ENCODE measurements at regions not wholly inside any gene's neighbourhood (a gene's known extent, or its start where the extent isn't known, plus 50 kb on each side); places are given as distances from the start of the nearest gene placed in this dataset.
A peak's percentile ranks its signal among the peaks of the same experiment; 100 is the strongest.

DNA sequence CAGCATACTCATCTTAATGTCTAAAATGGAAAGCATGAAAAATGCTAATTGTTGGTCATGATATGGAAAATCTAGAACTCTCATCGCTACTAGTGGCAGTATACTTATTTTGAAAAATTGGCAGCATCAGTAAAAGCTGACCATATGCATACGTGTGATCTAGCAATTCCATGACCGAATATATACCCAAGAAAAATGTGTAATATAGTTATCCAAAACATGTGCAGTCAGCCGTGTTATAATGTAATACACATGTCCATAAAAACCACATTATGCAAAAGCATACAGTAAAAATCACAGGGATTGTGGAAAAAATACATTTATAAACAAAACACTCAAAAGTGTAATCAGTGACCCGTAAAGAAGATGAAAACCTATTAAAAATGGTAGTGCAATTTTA, 439.0 kb downstream of the SH2D4B start:
- FAIRE-seq: no peak
- intact Hi-C loops (cut with micrococcal nuclease; ENCODE audit: unreplicated experiment) (no loop called here), in situ Hi-C loops (cut with HindIII; ENCODE audit: extremely low pct_ligation_motif_present, low pct_unique_long_range_greater_than_20kb) (no loop called here)
- Histone ChIP-seq H2AFZ (ENCODE audit: low read length) (no peak overlapping the region), H3K9me3 (ENCODE audit: low read length) (no peaks in the 10 kb centered on the region), H3K36me3 (replicated peaks in 1 of 2; ENCODE audit: control insufficient read depth in 1 of 2, insufficient read depth in 2 of 2, low read length in 2 of 2) (no peaks in the 10 kb centered on the region), H3K27me3 (ENCODE audit: control insufficient read depth in 1 of 2, insufficient read depth in 2 of 2, low read length in 2 of 2) (no peaks in the 10 kb centered on the region), H3K4me1 (ENCODE audit: insufficient read depth, low read length) (no peaks in the 10 kb centered on the region), H4K20me1 (ENCODE audit: insufficient read depth, low read length) (no peaks in the 10 kb centered on the region), H3K27ac (ENCODE audit: extremely low read length, insufficient read depth, low read length) (no peak overlapping the region), H3K9ac (ENCODE audit: insufficient read depth, low read depth, low read length) (no peak overlapping the region), H3K4me2 (ENCODE audit: low read depth, low read length) (no peak overlapping the region), H3K79me2 (ENCODE audit: insufficient read depth, low read length) (no peaks in the 10 kb centered on the region), H3K4me3 (replicated peaks in 1 of 3; ENCODE audit: insufficient read depth in 1 of 3, low read depth in 2 of 3, low read length in 3 of 3) (no peak overlapping the region)
- ChIA-PET CTCF (ENCODE audit: low intra/inter-chr PET ratio, low total read pairs) (no interaction called here), POLR2A (no interaction called here)
- no peak for ATAC-seq
- TF ChIP-seq TGIF2 (CRISPR knock-in tag; IDR thresholded peaks at IDR 0.05) (no peak), DMAP1 (CRISPR knock-in tag; IDR thresholded peaks at IDR 0.05) (no peak), SP4 (CRISPR knock-in tag; IDR thresholded peaks at IDR 0.05) (no peak), ZNF672 (CRISPR knock-in tag; IDR thresholded peaks at IDR 0.05) (no peak)
- TF ChIP-seq, protein P1, sequence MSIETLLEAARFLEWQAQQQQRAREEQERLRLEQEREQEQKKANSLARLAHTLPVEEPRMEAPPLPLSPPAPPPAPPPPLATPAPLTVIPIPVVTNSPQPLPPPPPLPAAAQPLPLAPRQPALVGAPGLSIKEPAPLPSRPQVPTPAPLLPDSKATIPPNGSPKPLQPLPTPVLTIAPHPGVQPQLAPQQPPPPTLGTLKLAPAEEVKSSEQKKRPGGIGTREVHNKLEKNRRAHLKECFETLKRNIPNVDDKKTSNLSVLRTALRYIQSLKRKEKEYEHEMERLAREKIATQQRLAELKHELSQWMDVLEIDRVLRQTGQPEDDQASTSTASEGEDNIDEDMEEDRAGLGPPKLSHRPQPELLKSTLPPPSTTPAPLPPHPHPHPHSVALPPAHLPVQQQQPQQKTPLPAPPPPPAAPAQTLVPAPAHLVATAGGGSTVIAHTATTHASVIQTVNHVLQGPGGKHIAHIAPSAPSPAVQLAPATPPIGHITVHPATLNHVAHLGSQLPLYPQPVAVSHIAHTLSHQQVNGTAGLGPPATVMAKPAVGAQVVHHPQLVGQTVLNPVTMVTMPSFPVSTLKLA (IDR thresholded peaks at IDR 0.05): peak; percentile 60; the same call in 1 of the 2 replicates
- no peak for DNase-seq (ENCODE audit: low spot score)
- BruUV-seq (replicated peaks): no TSS peak
- WGBS (ENCODE audit: low lambda C conversion rate): 16% methylated on average over 5 of the region's 5 CpGs

DNA sequence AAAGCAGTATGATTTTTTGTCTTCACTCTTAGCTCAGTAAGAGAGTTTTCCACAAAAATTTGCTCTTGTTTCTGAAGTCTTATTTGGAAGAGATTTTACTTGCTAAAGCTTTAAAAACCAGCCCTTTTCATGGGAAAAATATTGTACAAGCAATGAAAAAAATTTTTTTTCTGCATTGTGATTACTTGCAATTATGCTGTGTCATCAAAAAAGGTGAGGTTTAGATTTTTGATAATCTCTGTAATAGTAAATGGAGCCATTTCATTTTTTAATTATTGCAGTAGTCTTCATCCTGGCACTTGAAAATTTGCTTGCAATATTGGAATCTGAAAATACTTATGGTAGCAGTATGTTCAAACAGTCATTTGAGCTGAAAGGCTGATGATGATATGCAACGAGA, 447.4 kb downstream of the SH2D4B start:
- TF ChIP-seq MAFK (conservative IDR thresholded peaks at IDR 0.05 in 1 of 2, IDR thresholded peaks at IDR 0.05 in 1 of 2; ENCODE audit: low read length in 2 of 2) (peak; percentile 96 to 99), MBD4 (IDR thresholded peaks at IDR 0.05; ENCODE audit: borderline replicate concordance, low read length) (no peak), MAFF (IDR thresholded peaks at IDR 0.05; ENCODE audit: low read depth, low read length) (peak; percentile 98)
- TF ChIP-seq, protein P2, sequence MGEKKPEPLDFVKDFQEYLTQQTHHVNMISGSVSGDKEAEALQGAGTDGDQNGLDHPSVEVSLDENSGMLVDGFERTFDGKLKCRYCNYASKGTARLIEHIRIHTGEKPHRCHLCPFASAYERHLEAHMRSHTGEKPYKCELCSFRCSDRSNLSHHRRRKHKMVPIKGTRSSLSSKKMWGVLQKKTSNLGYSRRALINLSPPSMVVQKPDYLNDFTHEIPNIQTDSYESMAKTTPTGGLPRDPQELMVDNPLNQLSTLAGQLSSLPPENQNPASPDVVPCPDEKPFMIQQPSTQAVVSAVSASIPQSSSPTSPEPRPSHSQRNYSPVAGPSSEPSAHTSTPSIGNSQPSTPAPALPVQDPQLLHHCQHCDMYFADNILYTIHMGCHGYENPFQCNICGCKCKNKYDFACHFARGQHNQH (CRISPR knock-in tag; IDR thresholded peaks at IDR 0.05): no peak
- Histone ChIP-seq H3K27ac (ENCODE audit: extremely low read length, insufficient read depth, low read length) (no peak overlapping the region), H3K36me3 (replicated peaks in 1 of 2; ENCODE audit: control insufficient read depth in 1 of 2, insufficient read depth in 2 of 2, low read length in 2 of 2) (no peaks in the 10 kb centered on the region), H2AFZ (ENCODE audit: low read length) (no peak overlapping the region), H3K9me3 (ENCODE audit: low read length) (no peaks in the 10 kb centered on the region), H4K20me1 (ENCODE audit: insufficient read depth, low read length) (no peaks in the 10 kb centered on the region), H3K4me1 (ENCODE audit: insufficient read depth, low read length) (no peaks in the 10 kb centered on the region), H3K79me2 (ENCODE audit: insufficient read depth, low read length) (no peaks in the 10 kb centered on the region), H3K4me2 (ENCODE audit: low read depth, low read length) (no peak overlapping the region), H3K9ac (ENCODE audit: insufficient read depth, low read depth, low read length) (no peak overlapping the region), H3K27me3 (ENCODE audit: control insufficient read depth in 1 of 2, insufficient read depth in 2 of 2, low read length in 2 of 2) (0 out of 5 replicates have a peak, but pooled peaks cover 0 to 3% of the 10 kb centered on the region in 2 experiments), H3K4me3 (replicated peaks in 1 of 3; ENCODE audit: insufficient read depth in 1 of 3, low read depth in 2 of 3, low read length in 3 of 3) (no peak overlapping the region)
- WGBS (ENCODE audit: low lambda C conversion rate): 3% methylated on average over 1 of the region's 1 CpG
- BruUV-seq (replicated peaks): no TSS peak
- intact Hi-C loops (cut with micrococcal nuclease; ENCODE audit: unreplicated experiment) (no loop called here), in situ Hi-C loops (cut with HindIII; ENCODE audit: extremely low pct_ligation_motif_present, low pct_unique_long_range_greater_than_20kb) (no loop called here)
- ChIA-PET POLR2A (no interaction called here), CTCF (ENCODE audit: low intra/inter-chr PET ratio, low total read pairs) (no interaction called here)
- ATAC-seq (no peak), DNase-seq (ENCODE audit: low spot score) (no peak), FAIRE-seq (no peak)

Measured in HepG2 (cell line).